Bronchial epithelial cell (primary cell): ENCODE measurements at regions not wholly inside any gene's neighbourhood (a gene's known extent, or its start where the extent isn't known, plus 50 kb on each side); places are given as distances from the start of the nearest gene placed in this dataset.

Experiments used
- DNase-seq: peaks from one replicate; pipeline ENCODE4 v3.0.0-alpha.2; 2010; ENCODE audit warnings: low read depth
- FAIRE-seq: peaks from 2 replicates; lab custom pipeline; 2011; peaks lifted over from hg19 to GRCh38; lab: Jason Lieb, UNC
- H3K27me3 ChIP-seq: 2 replicates; pipeline ENCODE4 v1.5.1; 2011; ENCODE audit warnings: low read length; ENCODE audit not compliant: control insufficient read depth, insufficient read depth
- H3K36me3 ChIP-seq: 2 replicates; pipeline ENCODE4 v1.5.1; 2011; ENCODE audit warnings: low read length; ENCODE audit not compliant: control insufficient read depth, insufficient read depth
- H3K4me3 ChIP-seq: 2 replicates; pipeline ENCODE4 v1.5.1; 2011; ENCODE audit warnings: mild to moderate bottlenecking, low read depth, low read length, control low read depth
- TF ChIP-seq, protein P1 (sequence below): IDR thresholded peaks from 2 replicates; pipeline ENCODE4 v1.5.1; 2011; ENCODE audit warnings: mild to moderate bottlenecking, moderate library complexity, low read length, control low read depth, inconsistent platforms; ENCODE audit not compliant: insufficient read depth, severe bottlenecking

DNA sequence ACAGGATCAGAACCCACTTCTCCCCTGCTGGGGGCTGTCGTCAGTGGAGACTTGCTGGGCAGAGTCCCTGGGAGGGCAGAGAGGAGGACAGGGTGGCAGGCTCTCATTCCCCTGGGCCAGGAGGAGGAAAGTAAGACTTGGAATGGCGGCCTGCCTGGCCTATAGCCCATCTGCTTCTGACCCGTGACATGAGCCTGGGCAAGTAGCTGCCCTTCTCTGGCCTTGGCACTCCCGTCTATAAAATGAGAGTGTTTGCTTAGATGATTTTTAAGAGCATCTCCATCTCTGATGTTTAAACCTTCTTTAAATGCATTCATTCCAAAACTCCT is 173.0 kb downstream of the DDX1 start:
- TF ChIP-seq, protein P1, sequence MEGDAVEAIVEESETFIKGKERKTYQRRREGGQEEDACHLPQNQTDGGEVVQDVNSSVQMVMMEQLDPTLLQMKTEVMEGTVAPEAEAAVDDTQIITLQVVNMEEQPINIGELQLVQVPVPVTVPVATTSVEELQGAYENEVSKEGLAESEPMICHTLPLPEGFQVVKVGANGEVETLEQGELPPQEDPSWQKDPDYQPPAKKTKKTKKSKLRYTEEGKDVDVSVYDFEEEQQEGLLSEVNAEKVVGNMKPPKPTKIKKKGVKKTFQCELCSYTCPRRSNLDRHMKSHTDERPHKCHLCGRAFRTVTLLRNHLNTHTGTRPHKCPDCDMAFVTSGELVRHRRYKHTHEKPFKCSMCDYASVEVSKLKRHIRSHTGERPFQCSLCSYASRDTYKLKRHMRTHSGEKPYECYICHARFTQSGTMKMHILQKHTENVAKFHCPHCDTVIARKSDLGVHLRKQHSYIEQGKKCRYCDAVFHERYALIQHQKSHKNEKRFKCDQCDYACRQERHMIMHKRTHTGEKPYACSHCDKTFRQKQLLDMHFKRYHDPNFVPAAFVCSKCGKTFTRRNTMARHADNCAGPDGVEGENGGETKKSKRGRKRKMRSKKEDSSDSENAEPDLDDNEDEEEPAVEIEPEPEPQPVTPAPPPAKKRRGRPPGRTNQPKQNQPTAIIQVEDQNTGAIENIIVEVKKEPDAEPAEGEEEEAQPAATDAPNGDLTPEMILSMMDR: no peak
- DNase-seq (no peak), FAIRE-seq (no peak)
- Histone ChIP-seq H3K27me3 (no peaks in the 10 kb centered on the region), H3K36me3 (no peaks in the 10 kb centered on the region), H3K4me3 (no peak overlapping the region)

DNA sequence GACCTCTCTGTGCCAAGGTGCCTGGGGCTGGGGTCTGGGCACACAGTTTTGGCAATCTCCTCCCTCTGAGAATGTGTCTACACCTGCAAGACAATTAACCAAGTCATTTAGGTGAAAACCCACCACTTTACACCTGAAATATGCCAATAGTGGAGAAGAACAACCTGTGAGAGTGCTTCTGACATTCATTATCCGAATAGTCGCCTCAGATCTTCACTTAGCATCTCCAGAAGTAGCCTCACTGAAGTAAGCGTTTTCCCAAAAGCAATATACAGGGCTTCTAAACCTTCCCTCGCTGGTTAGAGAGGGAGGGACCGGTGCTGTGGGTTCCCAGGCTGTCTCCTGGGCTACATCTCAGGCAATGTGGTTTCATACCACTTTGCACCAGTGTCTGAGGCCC is 173.5 kb downstream of the DDX1 start:
- FAIRE-seq (no peak), DNase-seq (no peak)
- Histone ChIP-seq H3K27me3 (no peaks in the 10 kb centered on the region), H3K36me3 (no peaks in the 10 kb centered on the region), H3K4me3 (no peak overlapping the region)
- TF ChIP-seq, protein P1: no peak

DNA sequence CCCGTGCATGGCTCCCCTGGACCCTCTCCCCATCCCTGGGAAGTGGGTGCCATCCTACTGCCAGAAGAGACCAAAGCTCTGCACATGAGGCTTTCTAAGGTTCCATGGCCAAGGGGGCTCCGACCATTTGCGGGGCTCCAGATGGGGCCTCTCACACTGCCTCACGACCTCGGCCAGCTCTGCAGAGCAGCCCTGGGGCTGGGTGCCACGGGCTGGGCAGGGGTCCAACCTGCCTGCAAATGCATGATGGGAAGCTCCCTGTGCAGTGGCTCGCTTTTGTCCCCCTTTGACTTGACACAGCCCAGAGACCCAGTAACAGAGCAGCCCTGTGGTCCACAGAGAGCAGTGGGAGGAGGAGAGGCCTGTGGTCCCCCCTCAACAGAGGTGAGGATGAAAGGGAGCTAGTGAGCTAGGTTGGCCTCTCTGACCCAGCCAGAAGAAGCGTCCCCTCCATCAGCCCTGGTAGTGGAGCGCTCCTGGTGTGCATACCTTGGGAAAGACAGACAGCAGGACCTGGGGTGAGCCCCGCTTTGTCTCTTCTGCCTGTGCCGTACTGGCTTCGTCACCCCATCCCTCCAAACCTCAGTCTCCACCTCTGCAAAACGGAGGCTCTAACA is 174.1 kb downstream of the DDX1 start:
- Histone ChIP-seq H3K36me3 (no peaks in the 10 kb centered on the region), H3K4me3 (no peak overlapping the region), H3K27me3 (no peaks in the 10 kb centered on the region)
- DNase-seq (no peak), FAIRE-seq (no peak)
- TF ChIP-seq, protein P1: no peak

DNA sequence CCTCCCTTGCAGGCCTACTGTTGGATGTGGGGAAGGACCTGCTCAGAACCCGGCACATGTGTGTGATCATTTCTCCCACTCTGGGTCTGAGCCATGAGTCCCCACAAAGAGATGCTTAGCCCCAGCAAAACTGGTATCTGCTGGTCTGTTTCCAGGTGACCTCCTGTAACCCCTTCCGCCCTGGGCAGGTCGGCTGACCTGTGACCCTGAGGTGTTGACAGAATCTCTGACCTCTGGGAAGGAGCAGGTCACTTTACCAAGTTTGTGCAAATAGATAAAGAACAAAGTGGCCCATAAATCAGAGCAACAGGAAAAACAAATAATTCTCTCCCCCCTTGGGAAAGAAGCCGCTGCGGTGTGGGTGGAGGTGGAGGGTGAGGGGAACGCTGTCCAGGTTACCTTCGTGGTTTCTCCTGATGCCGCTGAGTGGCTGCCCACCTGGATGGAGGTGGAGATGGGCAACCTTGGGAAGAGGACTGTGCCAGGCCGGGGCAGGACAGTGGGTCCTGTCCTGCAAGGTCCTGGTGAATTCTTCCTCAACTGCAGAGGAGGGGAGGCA is 174.0 kb upstream of the MYCN start:
- no peak for FAIRE-seq
- TF ChIP-seq, protein P1: no peak
- no peaks in the 10 kb centered on the region for H3K27me3 ChIP-seq
- no peak overlapping the region for H3K4me3 ChIP-seq
- no peak for DNase-seq
- H3K36me3 ChIP-seq: no peaks in the 10 kb centered on the region

DNA sequence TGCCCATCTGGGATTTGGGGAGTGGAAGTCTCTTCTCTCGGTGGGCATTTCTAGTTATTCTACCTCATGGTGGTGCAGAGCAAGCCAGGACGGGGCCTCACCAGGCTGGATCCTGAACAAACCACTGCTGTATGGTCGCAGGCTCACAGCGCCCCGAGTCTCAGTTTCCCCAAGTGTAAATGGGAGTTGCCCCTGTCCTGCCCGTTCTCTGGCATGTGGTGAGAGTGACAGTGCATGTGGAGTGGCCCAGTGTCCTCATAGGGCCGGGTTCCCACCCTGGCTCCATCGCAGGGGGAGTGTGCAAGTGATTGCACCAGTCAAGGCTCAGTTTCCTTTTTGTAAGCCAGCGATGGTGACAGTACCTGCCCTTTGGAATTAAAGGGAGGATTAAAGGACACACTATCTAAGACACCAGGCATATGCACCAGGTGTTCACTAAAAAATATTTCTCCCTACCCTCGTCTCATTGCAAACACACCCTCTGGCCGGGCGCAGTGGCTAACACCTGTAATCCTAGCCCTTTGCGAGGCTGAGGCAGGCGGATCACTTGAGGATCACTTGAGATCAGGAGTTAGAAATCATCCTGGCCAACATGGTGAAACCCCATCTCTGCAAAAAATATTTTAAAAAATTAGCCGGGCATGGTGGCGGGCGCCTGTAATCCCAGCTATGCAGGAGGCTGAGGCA is 173.3 kb upstream of the MYCN start:
- H3K36me3 ChIP-seq: no peaks in the 10 kb centered on the region
- H3K4me3 ChIP-seq: no peak overlapping the region
- H3K27me3 ChIP-seq: no peaks in the 10 kb centered on the region
- no peak for FAIRE-seq
- no peak for DNase-seq
- TF ChIP-seq, protein P1: no peak
